SKM-1 (cell line): ENCODE measurements at regions not wholly inside any gene's neighbourhood (a gene's known extent, or its start where the extent isn't known, plus 50 kb on each side); places are given as distances from the start of the nearest gene placed in this dataset.

Experiments used
- DNase-seq: peaks from one replicate; lab custom pipeline; 2025; ENCODE audit not compliant: unreplicated experiment; lab: John Stamatoyannopoulos, UW

GRCh38 chr1:30488324-30488913 lies 235.0 kb downstream of the MATN1 start:
- DNase-seq, result no peak

GRCh38 chr1:30487042-30487441 lies 236.3 kb downstream of the MATN1 start:
- DNase-seq, result no peak

GRCh38 chr1:30485072-30485471 lies 238.3 kb downstream of the MATN1 start:
- DNase-seq, result no peak

- no peak for DNase-seq
Observed at GRCh38 chr1:30484668-30485067, 238.7 kb downstream of the MATN1 start.

GRCh38 chr1:30479575-30479974 lies 243.8 kb downstream of the MATN1 start:
- no peak for DNase-seq

GRCh38 chr1:30478799-30479563 lies 244.4 kb downstream of the MATN1 start:
- no peak for DNase-seq

GRCh38 chr1:30478283-30478682 lies 245.1 kb downstream of the MATN1 start:
- no peak for DNase-seq

- DNase-seq, result no peak
Observed at GRCh38 chr1:30477588-30477987, 245.8 kb downstream of the MATN1 start.

GRCh38 chr1:30476911-30477459 lies 246.4 kb downstream of the MATN1 start:
- no peak for DNase-seq

GRCh38 chr1:30476476-30476875 lies 246.9 kb downstream of the MATN1 start:
- DNase-seq, result no peak

- no peak for DNase-seq
Observed at GRCh38 chr1:30475966-30476365, 247.4 kb downstream of the MATN1 start.

GRCh38 chr1:30475201-30475600 lies 248.2 kb downstream of the MATN1 start:
- no peak for DNase-seq

GRCh38 chr1:30474818-30475200 lies 248.6 kb downstream of the MATN1 start:
- DNase-seq, result no peak

- DNase-seq, result no peak
Observed at GRCh38 chr1:30473922-30474817, 249.2 kb downstream of the MATN1 start.

- DNase-seq, result no peak
Observed at GRCh38 chr1:30472526-30472925, 250.9 kb downstream of the MATN1 start.

GRCh38 chr1:30472009-30472408 lies 251.4 kb downstream of the MATN1 start:
- DNase-seq, result no peak

- DNase-seq, result no peak
Observed at GRCh38 chr1:30471307-30471706, 252.1 kb downstream of the MATN1 start.

- no peak for DNase-seq
Observed at GRCh38 chr1:30469426-30469825, 254.0 kb downstream of the MATN1 start.

- no peak for DNase-seq
Observed at GRCh38 chr1:30467101-30467500, 256.3 kb downstream of the MATN1 start.

- no peak for DNase-seq
Observed at GRCh38 chr1:30466610-30467009, 256.8 kb downstream of the MATN1 start.

- DNase-seq, result no peak
Observed at GRCh38 chr1:30466026-30466425, 257.4 kb downstream of the MATN1 start.

- no peak for DNase-seq
Observed at GRCh38 chr1:30465096-30465495, 258.3 kb downstream of the MATN1 start.
